Heart right ventricle (tissue), 16 donors: ENCODE measurements at regions not wholly inside any gene's neighbourhood (a gene's known extent, or its start where the extent isn't known, plus 50 kb on each side); places are given as distances from the start of the nearest gene placed in this dataset.

ENCODE experiments used
- ATAC-seq, 8 donors: fragments of 200-7000 bp; cut with Tn5 transposase; one replicate each; pipeline ENCODE4 v1.9.1; 2020; ENCODE audit warnings: mild to moderate bottlenecking in 8 of 8, moderate library complexity in 8 of 8, moderate number of reproducible peaks in 1 of 8
- DNase-seq, 2 donors: peaks; one replicate each; pipeline ENCODE4 v3.0.0-alpha.2; 2020
- H3K27ac ChIP-seq, 10 donors: fragments of 200-600 bp; sonication (generic) in 2 of 10; one replicate each; pipeline versions ENCODE4 v1.5.0 to v1.8.0; 2020 to 2022; ENCODE audit warnings: mild to moderate bottlenecking in 3 of 10
- H3K27me3 ChIP-seq, 7 donors: fragments of 200-600 bp; one replicate each; pipeline ENCODE4 v1.8.0; 2021 to 2022; ENCODE audit warnings: mild to moderate bottlenecking in 2 of 7
- H3K36me3 ChIP-seq, 9 donors: fragments of 200-600 bp; sonication (generic) in 1 of 9; one replicate each; pipeline versions ENCODE4 v1.5.0 to v1.8.0; 2020 to 2022; ENCODE audit warnings: mild to moderate bottlenecking in 2 of 9
- H3K4me1 ChIP-seq, 9 donors: fragments of 200-600 bp; sonication (generic) in 1 of 9; one replicate each; pipeline versions ENCODE4 v1.5.0 to v1.8.0; 2020 to 2022; ENCODE audit warnings: mild to moderate bottlenecking in 4 of 9
- H3K4me3 ChIP-seq, 10 donors: fragments of 200-600 bp; sonication (generic) in 2 of 10; one replicate each; pipeline versions ENCODE4 v1.5.0 to v1.8.0; 2020 to 2022; ENCODE audit warnings: mild to moderate bottlenecking in 7 of 10, moderate library complexity in 2 of 10
- H3K9me3 ChIP-seq, 11 donors: fragments of 200-600 bp in 10 of 11; sonication (generic) in 2 of 11; one replicate each; pipeline versions ENCODE4 v1.5.0 to v1.8.0; 2013 to 2022; ENCODE audit warnings: mild to moderate bottlenecking in 2 of 11, control low read depth in 1 of 11, moderate library complexity in 1 of 11
- CTCF ChIP-seq, 9 donors: fragments of 200-600 bp; sonication (generic) in 2 of 9; IDR thresholded peaks; one replicate each; pipeline versions ENCODE4 v1.5.0 to v1.8.0; 2021 to 2022; ENCODE audit warnings: antibody characterized with exemption in 9 of 9, mild to moderate bottlenecking in 5 of 9, moderate library complexity in 1 of 9
- WGBS, 2 donors: extraction: QIAGEN DNeasy Blood & Tissue Kit; methylation state at CpG; one replicate each; pipeline ENCODE4 v1.1.7; 2013; ENCODE audit warnings: inconsistent platforms in 1 of 2; 5-methylcytosine and 5-hydroxymethylcytosine counted together
- intact Hi-C, 10 donors: fragments of 100-400 bp; cut with DNase I; formaldehyde crosslinking; loops; one replicate each; pipeline versions ENCODE4 v1.11.1 to v1.14.2; 2022
- donor health status: Arrhythmogenic right ventricular cardiomyopathy.
- donor health status: ischemic (EF 13 %, LVEDD 7.1; RV severe dilation, severe dysfunction).
- donor health status: healthy with polysubstance abuse.
- donor health status: DM: no; HTN: yes; CAD: no.
- donor health status: DM: no; HTN: no; CAD: no.
- donor health status: ischemic (EF 25% LVEDD 6.9; RV normal size, moderate dysfunction).
- donor health status: ischemic (EF 25% LVEDD 5.7; RV mildly dilated, moderate dysfunction).
- donor health status: healthy.
- donor health status: DM: yes; HTN: yes; CAD: no.
- donor health status: Ischemic cardiomyopathy.
- donor health status: ischemic (EF 35%, LVEDD 5.7; RV mildly dilated, moderate dysfunction).
- donor health status: nonischemic (EF 11% LVEDD 7.7; RV severe dilation, severe dysfunction).
- donor health status: DM: yes; HTN: yes; CAD: no.
- donor health status: PGD.
- donor health status: ischemic (EF 29% LVEDD 5.4; RV normal size, mild dysfunction).
- donor health status: nonischemic (EF 23%, LVEDD 6.1; RV moderate dilation, normal function).

- no peaks in the 10 kb centered on the region for H3K36me3 ChIP-seq
- intact Hi-C loops = no loop called here
- peaks cover 0 to 5% (median 0%) of the 10 kb centered on the region in 7 donors for H3K27me3 ChIP-seq
- TF ChIP-seq CTCF (IDR thresholded peaks at IDR 0.05) = no peak
- no peak overlapping the region for H3K27ac ChIP-seq
- no peak overlapping the region for H3K4me3 ChIP-seq
- DNase-seq (no peak), ATAC-seq (no peak)
- H3K9me3 ChIP-seq = peaks cover 0 to 29% (median 0%) of the 10 kb centered on the region in 11 donors
- no peaks in the 10 kb centered on the region for H3K4me1 ChIP-seq
Observed at GRCh38 chr16:35182043-35182677, 1722.7 kb downstream of the TP53TG3F start.

- H3K27ac ChIP-seq = no peak overlapping the region
- H3K4me1 ChIP-seq = no peaks in the 10 kb centered on the region
- intact Hi-C loops = no loop called here
- 53 to 56% methylated on average over 6 of the region's 6 CpGs for WGBS, 2 donors
- H3K9me3 ChIP-seq = peaks cover 0 to 25% (median 0%) of the 10 kb centered on the region in 11 donors
- no peak overlapping the region for H3K4me3 ChIP-seq
- peak in 1 of 8 donors; percentile 22 for ATAC-seq
- H3K36me3 ChIP-seq = no peaks in the 10 kb centered on the region
- no peak for TF ChIP-seq CTCF (IDR thresholded peaks at IDR 0.05)
- peaks cover 0 to 5% (median 0%) of the 10 kb centered on the region in 7 donors for H3K27me3 ChIP-seq
- no peak for DNase-seq
Observed at GRCh38 chr16:35182943-35183550, 1723.6 kb downstream of the TP53TG3F start.

GRCh38 chr16:35184356-35184870, 1725.0 kb downstream of the TP53TG3F start:
- H3K27me3 ChIP-seq = peaks cover 0 to 5% (median 0%) of the 10 kb centered on the region in 7 donors
- no peak for TF ChIP-seq CTCF (IDR thresholded peaks at IDR 0.05)
- no peak overlapping the region for H3K4me3 ChIP-seq
- no peak for ATAC-seq
- no peak overlapping the region for H3K27ac ChIP-seq
- no peaks in the 10 kb centered on the region for H3K36me3 ChIP-seq
- no peak for DNase-seq
- intact Hi-C loops = no loop called here
- WGBS, 2 donors = 46 to 78% methylated on average over 1 of the region's 1 CpG
- no peaks in the 10 kb centered on the region for H3K4me1 ChIP-seq
- H3K9me3 ChIP-seq = peaks cover 0 to 25% (median 0%) of the 10 kb centered on the region in 11 donors

GRCh38 chr16:35185366-35186044, 1726.1 kb downstream of the TP53TG3F start:
- Histone ChIP-seq H3K9me3 (peaks cover 0 to 25% (median 0%) of the 10 kb centered on the region in 11 donors), H3K36me3 (no peaks in the 10 kb centered on the region), H3K27me3 (peaks cover 0 to 5% (median 0%) of the 10 kb centered on the region in 7 donors), H3K4me1 (no peaks in the 10 kb centered on the region), H3K4me3 (no peak overlapping the region), H3K27ac (no peak overlapping the region)
- intact Hi-C loops = no loop called here
- no peak for TF ChIP-seq CTCF (IDR thresholded peaks at IDR 0.05)
- ATAC-seq (no peak), DNase-seq (no peak)
- 55% methylated on average over 3 of the region's 3 CpGs for WGBS, 2 donors
